ENCODE measurements at regions not wholly inside any gene's neighbourhood (a gene's known extent, or its start where the extent isn't known, plus 50 kb on each side); places are given as distances from the start of the nearest gene placed in this dataset.

GRCh38 chr6:10099529-10100140 is 315.2 kb downstream of the TFAP2A start:
- Histone ChIP-seq H3K27me3 (ENCODE audit: control insufficient read depth in 2 of 2, insufficient read depth in 2 of 2, low read length in 2 of 2) (no peaks in the 10 kb centered on the region), H3K4me2 (ENCODE audit: insufficient read depth, low read length) (no peak overlapping the region), H3K9ac (replicated peaks; ENCODE audit: extremely low read depth, insufficient read depth, low read length) (no peak overlapping the region), H2AFZ (ENCODE audit: low read depth, low read length) (no peak overlapping the region), H4K20me1 (replicated peaks; ENCODE audit: control insufficient read depth, extremely low read depth, insufficient read depth, low read length) (no peaks in the 10 kb centered on the region), H3K9me1 (replicated peaks; ENCODE audit: control insufficient read depth, extremely low read depth, insufficient read depth, low read length) (no peaks in the 10 kb centered on the region), H3K4me1 (ENCODE audit: control insufficient read depth, extremely low read depth, insufficient read depth, low read length) (no peaks in the 10 kb centered on the region), H3K9me3 (replicated peaks; ENCODE audit: control insufficient read depth, insufficient read depth, low read length) (peaks cover 2% of the 10 kb centered on the region), H3K36me3 (ENCODE audit: control insufficient read depth in 2 of 2, extremely low read depth in 1 of 2, insufficient read depth in 2 of 2, low read length in 2 of 2) (no peaks in the 10 kb centered on the region), H3K27ac (ENCODE audit: insufficient read depth, low read depth, low read length) (no peak overlapping the region), H3K79me2 (ENCODE audit: control insufficient read depth, insufficient read depth, low read length) (no peaks in the 10 kb centered on the region), H3K4me3 (replicated peaks in 1 of 3; ENCODE audit: insufficient read depth in 1 of 3, low read depth in 1 of 3, low read length in 3 of 3) (no peak overlapping the region)
- DNase-seq (ENCODE audit: low read depth, low spot score): no peak
- dilution Hi-C loops (cut with MboI; ENCODE audit: extremely low pct_ligation_motif_present, low sequenced_read_pairs): no loop called here
- BruUV-seq (replicated peaks): no TSS peak
- no peak for FAIRE-seq
- intact Hi-C loops (cut with micrococcal nuclease): no loop called here
- TF ChIP-seq JUN (IDR thresholded peaks at IDR 0.05; ENCODE audit: borderline replicate concordance, insufficient read depth, insufficient read length, low read depth): no peak
- TF ChIP-seq MYC (IDR thresholded peaks at IDR 0.05; ENCODE audit: low read depth, low read length): no peak
- TF ChIP-seq FOS (IDR thresholded peaks at IDR 0.05; ENCODE audit: borderline replicate concordance, insufficient read depth, low read length): no peak
- TF ChIP-seq GATA2 (IDR thresholded peaks at IDR 0.05; ENCODE audit: insufficient read depth, insufficient read length, low read depth, low read length): no peak
- no peak for TF ChIP-seq CTCF (IDR thresholded peaks at IDR 0.05; ENCODE audit: extremely low read depth in 1 of 2, insufficient read depth in 1 of 2, low read depth in 1 of 2, low read length in 2 of 2)
- TF ChIP-seq MAX (IDR thresholded peaks at IDR 0.05; ENCODE audit: insufficient read depth, insufficient read length): no peak
- no peak for TF ChIP-seq EZH2 (IDR thresholded peaks at IDR 0.05; ENCODE audit: borderline replicate concordance, low read depth, low read length, severe bottlenecking)
- no peak for TF ChIP-seq POLR2A (IDR thresholded peaks at IDR 0.05; ENCODE audit: low read depth, low read length)
- TF ChIP-seq POLR2AphosphoS5 (IDR thresholded peaks at IDR 0.05; ENCODE audit: insufficient read depth, low read depth, low read length): no peak
- ChIA-PET CTCF (no interaction called here), POLR2A (no interaction called here)
